ENCODE measurements at regions not wholly inside any gene's neighbourhood (a gene's known extent, or its start where the extent isn't known, plus 50 kb on each side); places are given as distances from the start of the nearest gene placed in this dataset.

GRCh38 chr1:239826211-239826610 lies 265.5 kb upstream of the FMN2 start:
- no peak for TF ChIP-seq CTCF (conservative IDR thresholded peaks at IDR 0.05; ENCODE audit: low read depth in 2 of 2)
- no peak for TF ChIP-seq POLR2AphosphoS5 (IDR thresholded peaks at IDR 0.05; ENCODE audit: low read depth)
- TF ChIP-seq REST (IDR thresholded peaks at IDR 0.05; ENCODE audit: unreplicated experiment) = no peak
- no peak for TF ChIP-seq EZH2 (IDR thresholded peaks at IDR 0.05; ENCODE audit: low read depth, unreplicated experiment)
- TF ChIP-seq EZH2phosphoT487 (IDR thresholded peaks at IDR 0.05; ENCODE audit: unreplicated experiment) = no peak
- TF ChIP-seq CREB1 (CRISPR knock-in tag; IDR thresholded peaks at IDR 0.05; ENCODE audit: low read depth) = no peak
- TF ChIP-seq NANOG (IDR thresholded peaks at IDR 0.05; ENCODE audit: borderline replicate concordance) = no peak
- TF ChIP-seq JUNB (IDR thresholded peaks at IDR 0.05; ENCODE audit: unreplicated experiment) = no peak
- no peak for TF ChIP-seq ZNF331 (CRISPR knock-in tag; IDR thresholded peaks at IDR 0.05; ENCODE audit: low read depth)
- no peak for TF ChIP-seq ZNF462 (CRISPR knock-in tag; IDR thresholded peaks at IDR 0.05)
- TF ChIP-seq ZNF114 (CRISPR knock-in tag; IDR thresholded peaks at IDR 0.05) = no peak

Measured in GM23338 (cell line).